MM.1S (cell line): ENCODE measurements at regions not wholly inside any gene's neighbourhood (a gene's known extent, or its start where the extent isn't known, plus 50 kb on each side); places are given as distances from the start of the nearest gene placed in this dataset.

Experiments used
- DNase-seq: peaks from one replicate; pipeline ENCODE4 v3.0.0-alpha.2; 2015
- H2AFZ ChIP-seq: fragments of 300-600 bp; sonication (generic); 2 replicates; pipeline ENCODE4 v1.6.0; 2016; ENCODE audit warnings: antibody characterized with exemption, low read length
- H3F3A ChIP-seq: fragments of 300-600 bp; sonication (generic); 2 replicates; pipeline ENCODE4 v1.6.1; 2016; ENCODE audit warnings: mild to moderate bottlenecking, antibody characterized with exemption, low read length, moderate library complexity, mixed read lengths; ENCODE audit not compliant: insufficient read depth
- H3K27ac ChIP-seq: fragments of 300-600 bp; sonication (generic); 2 replicates; pipeline ENCODE4 v1.5.1; 2016; ENCODE audit warnings: mild to moderate bottlenecking, low read length
- H3K27me3 ChIP-seq: fragments of 300-600 bp; sonication (generic); replicated peaks from 2 replicates; pipeline ENCODE4 v1.6.0; 2016; ENCODE audit warnings: low read length; ENCODE audit not compliant: insufficient read depth
- H3K36me3 ChIP-seq: fragments of 300-600 bp; sonication (generic); replicated peaks from 2 replicates; pipeline ENCODE4 v1.6.1; 2016; ENCODE audit warnings: mild to moderate bottlenecking, low read length, mixed read lengths; ENCODE audit not compliant: insufficient read depth
- H3K4me1 ChIP-seq: fragments of 300-600 bp; sonication (generic); 2 replicates; pipeline ENCODE4 v1.6.1; 2016; ENCODE audit warnings: low read length, mixed read lengths
- H3K4me2 ChIP-seq: fragments of 300-600 bp; sonication (generic); 2 replicates; pipeline ENCODE4 v1.6.0; 2016; ENCODE audit warnings: low read depth, low read length
- H3K4me3 ChIP-seq: fragments of 300-600 bp; sonication (generic); 2 replicates; pipeline ENCODE4 v1.5.1; 2016; ENCODE audit warnings: low read length, mixed read lengths
- H3K79me2 ChIP-seq: fragments of 300-600 bp; sonication (generic); 2 replicates; pipeline ENCODE4 v1.6.1; 2016; ENCODE audit warnings: mixed run types, low read length, mixed read lengths
- H3K9ac ChIP-seq: fragments of 300-600 bp; sonication (generic); 2 replicates; pipeline ENCODE4 v1.6.1; 2016; ENCODE audit warnings: low read length, mixed read lengths
- H3K9me2 ChIP-seq: fragments of 300-600 bp; sonication (generic); replicated peaks from 2 replicates; pipeline ENCODE4 v1.6.1; 2016; ENCODE audit warnings: mild to moderate bottlenecking, low read length, mixed read lengths; ENCODE audit not compliant: insufficient read depth
- H3K9me3 ChIP-seq: fragments of 300-600 bp; sonication (generic); replicated peaks from 2 replicates; pipeline ENCODE4 v1.6.1; 2016; ENCODE audit warnings: mild to moderate bottlenecking, low read length, mixed read lengths; ENCODE audit not compliant: insufficient read depth
- H4K20me1 ChIP-seq: fragments of 300-600 bp; sonication (generic); 2 replicates; pipeline ENCODE4 v1.6.1; 2016; ENCODE audit warnings: mild to moderate bottlenecking, low read length, moderate library complexity, mixed read lengths; ENCODE audit not compliant: insufficient read depth
- EZH2 ChIP-seq: fragments of 300-600 bp; sonication (generic); optimal IDR thresholded peaks from 2 replicates; pipeline ENCODE3; 2017; ENCODE audit warnings: low read depth, mild to moderate bottlenecking, antibody characterized with exemption, low read length, mixed read lengths
- EZH2phosphoT487 ChIP-seq: fragments of 300-600 bp; sonication (generic); IDR thresholded peaks from 2 replicates; pipeline ENCODE4 v1.6.1; 2018; ENCODE audit warnings: antibody characterized with exemption, low read length
- TF ChIP-seq, protein P1 (sequence below): fragments of 300-600 bp; sonication (generic); IDR thresholded peaks from 2 replicates; pipeline ENCODE4 v1.5.1; 2016; ENCODE audit warnings: antibody characterized with exemption, low read length, mixed read lengths

DNA sequence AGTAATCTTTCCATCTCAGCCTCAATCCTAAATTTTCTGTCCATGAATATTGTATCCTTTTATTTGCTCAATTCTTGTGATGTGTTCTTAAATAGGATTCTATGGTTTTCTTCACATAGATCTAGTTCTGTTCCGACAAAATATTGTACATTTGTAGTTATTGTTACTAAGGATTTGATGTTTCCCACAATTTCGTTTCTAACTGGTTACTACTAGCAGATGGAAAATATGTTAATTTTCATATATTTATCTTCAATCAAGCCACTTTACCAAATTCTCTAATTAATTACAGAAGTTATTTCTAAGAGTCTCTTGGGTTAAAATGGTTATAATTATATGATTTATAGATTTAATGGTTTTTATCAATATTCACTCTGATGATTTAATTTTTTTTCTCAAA lies 60.3 kb downstream of the SEC61B start:
- H3K9ac ChIP-seq: no peak overlapping the region
- TF ChIP-seq, protein P1, sequence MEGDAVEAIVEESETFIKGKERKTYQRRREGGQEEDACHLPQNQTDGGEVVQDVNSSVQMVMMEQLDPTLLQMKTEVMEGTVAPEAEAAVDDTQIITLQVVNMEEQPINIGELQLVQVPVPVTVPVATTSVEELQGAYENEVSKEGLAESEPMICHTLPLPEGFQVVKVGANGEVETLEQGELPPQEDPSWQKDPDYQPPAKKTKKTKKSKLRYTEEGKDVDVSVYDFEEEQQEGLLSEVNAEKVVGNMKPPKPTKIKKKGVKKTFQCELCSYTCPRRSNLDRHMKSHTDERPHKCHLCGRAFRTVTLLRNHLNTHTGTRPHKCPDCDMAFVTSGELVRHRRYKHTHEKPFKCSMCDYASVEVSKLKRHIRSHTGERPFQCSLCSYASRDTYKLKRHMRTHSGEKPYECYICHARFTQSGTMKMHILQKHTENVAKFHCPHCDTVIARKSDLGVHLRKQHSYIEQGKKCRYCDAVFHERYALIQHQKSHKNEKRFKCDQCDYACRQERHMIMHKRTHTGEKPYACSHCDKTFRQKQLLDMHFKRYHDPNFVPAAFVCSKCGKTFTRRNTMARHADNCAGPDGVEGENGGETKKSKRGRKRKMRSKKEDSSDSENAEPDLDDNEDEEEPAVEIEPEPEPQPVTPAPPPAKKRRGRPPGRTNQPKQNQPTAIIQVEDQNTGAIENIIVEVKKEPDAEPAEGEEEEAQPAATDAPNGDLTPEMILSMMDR: no peak
- TF ChIP-seq EZH2phosphoT487 (no peak), EZH2 (no peak)
- H3K4me1 ChIP-seq: 0 out of 2 replicates have a peak, but pooled peaks cover 2% of the 10 kb centered on the region
- H3F3A ChIP-seq: no peaks in the 10 kb centered on the region
- H4K20me1 ChIP-seq: no peaks in the 10 kb centered on the region
- no peaks in the 10 kb centered on the region for H3K9me3 ChIP-seq
- DNase-seq: no peak
- no peak overlapping the region for H3K4me3 ChIP-seq
- H2AFZ ChIP-seq: no peak overlapping the region
- H3K27ac ChIP-seq: no peak overlapping the region
- H3K36me3 ChIP-seq: no peaks in the 10 kb centered on the region
- H3K9me2 ChIP-seq: no peaks in the 10 kb centered on the region
- H3K79me2 ChIP-seq: no peaks in the 10 kb centered on the region
- H3K27me3 ChIP-seq: no peaks in the 10 kb centered on the region
- no peak overlapping the region for H3K4me2 ChIP-seq

DNA sequence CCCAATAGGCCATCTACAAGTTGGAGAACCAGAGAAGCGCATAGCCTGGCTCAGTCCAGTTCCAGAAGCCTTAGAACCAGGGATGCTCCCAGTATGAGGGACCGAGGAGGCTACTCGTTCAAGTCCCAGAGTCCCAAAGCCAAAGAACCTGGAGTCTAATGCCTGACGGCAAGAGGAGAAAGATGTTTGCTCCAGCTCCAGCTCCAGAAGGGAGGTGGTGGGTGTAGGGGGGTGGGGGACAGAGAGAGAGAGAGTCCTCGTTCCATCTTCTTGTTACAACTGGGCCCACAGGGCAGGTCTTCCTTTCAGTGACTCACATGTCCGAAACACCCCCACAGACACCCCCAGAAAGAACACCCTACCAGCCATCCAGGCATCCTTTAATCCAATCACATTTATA lies 63.9 kb downstream of the SEC61B start:
- H3K9me2 ChIP-seq: no peaks in the 10 kb centered on the region
- no peak overlapping the region for H2AFZ ChIP-seq
- H3K79me2 ChIP-seq: no peaks in the 10 kb centered on the region
- TF ChIP-seq EZH2: no peak
- TF ChIP-seq, protein P1: no peak
- TF ChIP-seq EZH2phosphoT487: no peak
- H3K4me3 ChIP-seq: no peak overlapping the region
- no peak for DNase-seq
- H3F3A ChIP-seq: no peaks in the 10 kb centered on the region
- no peaks in the 10 kb centered on the region for H4K20me1 ChIP-seq
- no peak overlapping the region for H3K27ac ChIP-seq
- H3K27me3 ChIP-seq: no peaks in the 10 kb centered on the region
- H3K4me2 ChIP-seq: no peak overlapping the region
- no peaks in the 10 kb centered on the region for H3K4me1 ChIP-seq
- H3K9ac ChIP-seq: no peak overlapping the region
- no peaks in the 10 kb centered on the region for H3K9me3 ChIP-seq
- H3K36me3 ChIP-seq: no peaks in the 10 kb centered on the region

DNA sequence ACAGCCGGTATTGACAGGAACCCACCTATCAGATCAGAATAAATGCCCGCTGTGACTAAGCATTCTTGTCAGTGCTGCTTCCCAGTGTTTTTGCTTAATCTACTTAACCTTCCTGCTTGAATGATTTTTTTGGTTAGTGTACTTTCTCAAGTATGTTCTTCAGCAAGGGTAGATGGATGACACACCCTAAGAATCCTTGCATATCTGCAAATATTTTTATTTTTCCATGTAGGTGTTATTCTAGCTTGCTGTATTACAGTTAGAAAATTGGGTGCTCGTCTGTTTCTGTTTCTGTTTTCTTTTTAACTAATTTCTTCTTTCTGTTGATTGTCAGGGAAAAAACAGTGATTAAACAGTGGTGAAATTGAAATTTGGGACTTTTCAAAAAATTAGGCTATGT lies 64.5 kb downstream of the SEC61B start:
- Histone ChIP-seq H3K27ac (no peak overlapping the region), H3K9me2 (no peaks in the 10 kb centered on the region), H3K36me3 (no peaks in the 10 kb centered on the region), H3K9ac (no peak overlapping the region), H3K4me2 (no peak overlapping the region), H4K20me1 (no peaks in the 10 kb centered on the region), H3K79me2 (no peaks in the 10 kb centered on the region), H3K27me3 (no peaks in the 10 kb centered on the region), H3K4me3 (no peak overlapping the region), H3K4me1 (no peaks in the 10 kb centered on the region), H3K9me3 (no peaks in the 10 kb centered on the region), H3F3A (no peaks in the 10 kb centered on the region), H2AFZ (no peak overlapping the region)
- TF ChIP-seq, protein P1: no peak
- TF ChIP-seq EZH2: no peak
- TF ChIP-seq EZH2phosphoT487: no peak
- no peak for DNase-seq

DNA sequence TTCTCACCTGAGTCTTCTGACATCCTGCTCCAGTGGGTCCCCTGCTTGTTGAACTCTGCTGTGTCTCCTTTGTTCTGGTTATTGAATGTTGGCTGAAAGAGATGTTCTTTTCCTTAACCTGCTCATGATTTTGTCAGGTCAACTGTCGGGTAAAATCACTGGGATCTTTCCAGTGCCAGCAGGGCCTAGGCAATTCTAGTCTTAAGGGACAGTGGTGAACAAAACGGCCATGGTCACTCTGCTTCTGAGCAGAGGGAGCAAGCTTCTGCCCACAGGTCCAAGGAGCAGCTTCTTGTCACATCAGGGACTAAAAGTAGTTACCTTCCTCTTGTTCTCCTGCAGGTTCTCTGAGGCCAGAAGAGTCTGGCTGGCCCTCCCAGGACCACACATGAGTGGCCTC lies 65.6 kb downstream of the SEC61B start:
- no peaks in the 10 kb centered on the region for H3K9me2 ChIP-seq
- no peak overlapping the region for H2AFZ ChIP-seq
- H3K9ac ChIP-seq: no peak overlapping the region
- TF ChIP-seq, protein P1: no peak
- TF ChIP-seq EZH2 (no peak), EZH2phosphoT487 (no peak)
- H3K36me3 ChIP-seq: no peaks in the 10 kb centered on the region
- no peaks in the 10 kb centered on the region for H4K20me1 ChIP-seq
- no peak overlapping the region for H3K27ac ChIP-seq
- no peak overlapping the region for H3K4me3 ChIP-seq
- H3K9me3 ChIP-seq: no peaks in the 10 kb centered on the region
- no peak overlapping the region for H3K4me2 ChIP-seq
- no peaks in the 10 kb centered on the region for H3F3A ChIP-seq
- DNase-seq: no peak
- no peaks in the 10 kb centered on the region for H3K79me2 ChIP-seq
- no peaks in the 10 kb centered on the region for H3K4me1 ChIP-seq
- H3K27me3 ChIP-seq: no peaks in the 10 kb centered on the region
